GM10266 (cell line): ENCODE measurements at regions not wholly inside any gene's neighbourhood (a gene's known extent, or its start where the extent isn't known, plus 50 kb on each side); places are given as distances from the start of the nearest gene placed in this dataset.

ENCODE experiments used
- DNase-seq: peaks from one replicate; pipeline ENCODE4 v3.0.0; 2012; ENCODE audit errors: extremely low spot score
- TF ChIP-seq, protein P1 (sequence below): IDR thresholded peaks from 2 replicates; pipeline ENCODE4 v1.5.1; 2012; ENCODE audit warnings: mild to moderate bottlenecking, low read depth; ENCODE audit not compliant: control insufficient read depth, insufficient read depth; ENCODE audit errors: missing control alignments

DNA sequence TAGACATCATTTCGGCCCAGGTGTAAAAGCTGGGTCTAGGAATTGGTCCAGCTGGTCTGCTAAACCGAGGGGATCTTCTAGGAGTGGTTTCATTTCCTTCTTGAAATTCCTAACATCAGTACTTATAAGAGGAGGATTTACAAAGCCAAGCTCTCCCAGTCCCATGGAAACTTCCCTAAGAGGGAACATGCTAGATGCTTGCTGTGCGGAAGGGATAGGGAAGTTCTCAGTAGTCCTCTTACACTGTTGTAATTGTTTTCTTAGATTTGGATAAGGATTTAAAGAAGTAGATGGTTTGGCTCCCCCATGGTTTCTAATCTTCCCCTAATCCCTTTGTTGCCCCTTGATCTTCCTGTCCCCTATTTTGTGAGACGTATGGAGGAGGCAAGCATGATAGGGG lies 89.7 kb upstream of the XCR1 start:
- TF ChIP-seq, protein P1, sequence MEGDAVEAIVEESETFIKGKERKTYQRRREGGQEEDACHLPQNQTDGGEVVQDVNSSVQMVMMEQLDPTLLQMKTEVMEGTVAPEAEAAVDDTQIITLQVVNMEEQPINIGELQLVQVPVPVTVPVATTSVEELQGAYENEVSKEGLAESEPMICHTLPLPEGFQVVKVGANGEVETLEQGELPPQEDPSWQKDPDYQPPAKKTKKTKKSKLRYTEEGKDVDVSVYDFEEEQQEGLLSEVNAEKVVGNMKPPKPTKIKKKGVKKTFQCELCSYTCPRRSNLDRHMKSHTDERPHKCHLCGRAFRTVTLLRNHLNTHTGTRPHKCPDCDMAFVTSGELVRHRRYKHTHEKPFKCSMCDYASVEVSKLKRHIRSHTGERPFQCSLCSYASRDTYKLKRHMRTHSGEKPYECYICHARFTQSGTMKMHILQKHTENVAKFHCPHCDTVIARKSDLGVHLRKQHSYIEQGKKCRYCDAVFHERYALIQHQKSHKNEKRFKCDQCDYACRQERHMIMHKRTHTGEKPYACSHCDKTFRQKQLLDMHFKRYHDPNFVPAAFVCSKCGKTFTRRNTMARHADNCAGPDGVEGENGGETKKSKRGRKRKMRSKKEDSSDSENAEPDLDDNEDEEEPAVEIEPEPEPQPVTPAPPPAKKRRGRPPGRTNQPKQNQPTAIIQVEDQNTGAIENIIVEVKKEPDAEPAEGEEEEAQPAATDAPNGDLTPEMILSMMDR = no peak
- DNase-seq = no peak

DNA sequence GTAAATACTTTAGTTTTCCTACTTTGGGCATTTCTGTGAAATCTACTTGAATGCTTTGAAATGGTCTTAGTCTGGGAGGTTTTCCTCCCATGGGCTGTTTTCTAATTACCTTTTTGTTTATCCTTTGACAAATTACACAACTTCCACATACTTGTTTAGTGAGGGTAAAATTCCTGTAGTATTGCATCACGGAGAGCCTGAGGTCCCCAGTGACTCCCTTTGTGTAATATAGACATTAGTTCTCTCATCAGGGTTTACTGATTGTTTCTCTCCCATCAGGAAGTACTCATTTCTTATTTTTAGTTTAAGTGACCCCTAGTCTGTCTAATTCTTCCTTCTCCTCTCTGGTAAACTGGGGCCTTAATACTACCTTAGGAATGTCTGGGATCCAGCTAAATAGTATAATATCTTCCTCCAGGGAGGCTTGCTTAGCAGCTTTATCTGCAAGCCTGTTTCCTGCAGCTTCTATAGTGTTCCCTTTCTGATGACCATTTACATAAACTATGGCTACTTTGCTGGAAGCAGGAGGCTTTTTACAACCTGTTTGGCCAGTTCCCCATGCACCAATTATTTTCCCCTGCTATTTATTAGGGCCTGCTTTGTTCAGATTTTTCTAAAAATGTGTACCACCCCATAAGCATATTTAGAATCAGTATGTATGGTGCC lies 87.2 kb upstream of the XCR1 start:
- TF ChIP-seq, protein P1 = no peak
- no peak for DNase-seq

DNA sequence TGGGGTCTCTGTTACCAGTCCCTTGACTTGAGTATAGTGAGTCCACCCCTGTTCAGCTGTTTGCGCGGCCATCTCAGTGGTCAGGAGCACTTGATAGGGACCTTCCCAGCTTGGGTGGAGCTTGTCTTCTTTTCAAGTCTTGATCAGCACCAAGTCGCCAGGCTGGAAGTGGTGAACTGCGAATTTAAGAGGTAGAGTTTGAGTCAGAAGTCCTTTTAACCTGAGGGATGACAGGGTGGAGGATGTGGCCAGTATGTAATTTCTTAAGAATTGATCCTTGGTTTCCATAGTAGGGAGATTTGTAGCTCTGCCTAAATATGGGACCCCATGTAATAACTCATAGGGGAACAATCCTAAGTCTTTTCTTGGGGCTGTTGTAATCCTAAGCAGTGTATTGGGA lies 86.3 kb upstream of the XCR1 start:
- TF ChIP-seq, protein P1 = no peak
- no peak for DNase-seq

DNA sequence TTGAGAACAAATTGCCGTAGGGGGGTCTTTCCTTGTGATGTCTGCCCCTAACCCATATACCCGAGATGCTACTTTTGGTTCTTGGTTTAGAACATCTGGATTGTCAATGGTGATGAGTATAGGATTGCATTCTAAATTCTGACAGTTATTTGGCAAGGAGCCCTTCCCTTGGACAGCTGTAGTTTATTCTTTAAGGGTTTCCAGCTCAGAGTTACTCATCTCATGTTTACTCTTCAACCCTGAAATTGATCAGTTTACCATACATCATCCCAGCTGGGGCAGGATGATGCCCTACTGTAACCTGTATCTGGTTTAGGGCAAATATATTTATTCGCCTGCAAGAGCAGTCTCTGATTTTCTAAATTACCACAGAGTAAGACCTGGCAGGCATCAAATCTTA lies 85.7 kb upstream of the XCR1 start:
- no peak for DNase-seq
- TF ChIP-seq, protein P1 = no peak

DNA sequence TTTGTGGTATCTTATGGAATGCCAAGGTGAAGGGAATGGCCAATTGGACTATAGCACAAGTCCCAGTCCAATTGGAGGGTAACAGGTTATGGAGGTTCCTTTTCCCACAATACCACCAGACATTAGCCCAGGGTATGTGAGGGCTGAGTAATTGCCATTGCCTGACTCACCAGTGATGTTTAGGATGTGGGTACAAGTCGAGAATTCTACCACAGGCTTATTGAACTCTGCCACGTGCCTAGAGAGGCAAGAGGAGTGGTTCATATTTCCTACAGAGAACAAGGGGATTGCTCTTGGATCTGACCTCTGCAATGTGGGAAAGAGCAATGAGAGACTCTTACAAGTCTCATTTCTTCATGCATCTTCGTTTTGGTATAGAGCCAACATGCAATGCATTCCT lies 85.0 kb upstream of the XCR1 start:
- DNase-seq = no peak

DNA sequence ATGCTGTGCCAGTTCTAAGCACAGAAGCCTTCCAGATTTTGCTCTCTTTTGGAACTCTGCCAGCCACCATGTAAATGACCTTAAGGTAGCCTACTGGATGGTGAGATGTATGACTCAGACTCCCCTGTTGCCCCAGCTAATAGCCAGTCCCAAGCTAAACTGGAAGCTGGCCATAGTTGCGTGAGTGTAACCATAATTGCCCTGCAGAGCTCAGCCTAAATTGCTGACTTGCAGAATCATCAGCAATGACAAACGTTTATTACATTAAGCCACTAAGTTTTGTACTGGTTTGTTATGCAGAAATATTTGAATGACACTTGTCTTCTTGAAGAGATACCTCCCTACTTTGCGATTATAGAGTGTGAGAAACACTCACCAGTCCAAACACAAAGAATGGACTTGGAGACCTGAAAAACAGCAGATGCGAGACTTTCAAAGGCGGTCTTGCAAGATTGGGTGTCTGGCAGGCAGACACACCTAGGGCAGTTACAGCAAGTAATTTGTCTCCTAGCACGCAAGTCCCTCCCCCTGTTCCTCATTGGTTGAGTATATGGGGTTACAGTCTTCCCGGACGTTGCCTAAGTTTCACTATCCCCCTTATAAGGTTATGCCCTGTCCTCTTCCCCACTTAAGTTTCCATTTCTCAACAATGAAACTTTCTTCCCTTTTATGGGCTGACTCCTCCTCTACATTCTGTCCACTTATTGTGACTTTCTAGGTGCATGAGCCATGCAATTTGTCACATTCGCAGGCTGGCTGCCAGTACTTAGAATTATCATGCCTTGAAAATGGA lies 83.6 kb upstream of the XCR1 start:
- TF ChIP-seq, protein P1 = no peak

More for the DNA sequence above, 85.0 kb upstream of the XCR1 start:
- TF ChIP-seq, protein P1 = no peak

DNA sequence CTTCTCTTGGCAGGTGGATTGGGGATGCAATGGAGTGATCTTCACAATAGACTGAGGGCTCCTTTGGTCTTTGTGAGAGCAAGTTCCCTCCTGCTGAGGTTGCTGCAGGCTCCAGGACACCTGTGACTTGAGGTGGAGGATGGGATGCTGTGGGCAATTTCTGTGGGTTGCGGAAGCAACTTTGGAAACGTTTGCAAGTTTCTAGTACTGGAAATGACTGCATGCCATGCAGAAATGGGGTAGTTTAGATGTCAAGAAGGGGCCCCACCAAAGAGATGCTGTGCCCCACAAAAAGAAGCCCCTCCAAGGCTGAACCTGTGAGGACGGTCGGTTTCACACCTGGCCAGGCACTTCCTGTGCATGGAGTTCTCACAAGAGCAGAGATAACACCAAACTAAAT lies 80.4 kb upstream of the XCR1 start:
- TF ChIP-seq, protein P1 = no peak
- DNase-seq = no peak

More for the DNA sequence above, 83.6 kb upstream of the XCR1 start:
- DNase-seq = peak; percentile 32
